Adrenal gland (tissue), 9 donors: ENCODE measurements at regions not wholly inside any gene's neighbourhood (a gene's known extent, or its start where the extent isn't known, plus 50 kb on each side); places are given as distances from the start of the nearest gene placed in this dataset.

Source experiments
- DNase-seq, 7 donors: peaks; one replicate each; pipeline ENCODE4 v3.0.0-alpha.2; 2019 to 2020
- H3K27ac ChIP-seq, 5 donors: fragments of 200-600 bp; sonication (generic) in 4 of 5; 1 replicate in 3 of 5; 2 replicates in 2 of 5; pipeline versions ENCODE4 v1.5.1 to v1.8.0; 2016 to 2020; ENCODE audit warnings: mild to moderate bottlenecking in 1 of 5
- H3K27me3 ChIP-seq: fragments of 200-600 bp; 2 replicates; pipeline ENCODE4 v1.8.0; 2021
- H3K36me3 ChIP-seq, 2 donors: fragments of 200-600 bp; replicated peaks in 1 of 2; 1 replicate in 1 of 2; 2 replicates in 1 of 2; pipeline versions ENCODE4 v1.5.1 to v1.8.0; 2018 to 2022
- H3K4me1 ChIP-seq, 2 donors: fragments of 200-600 bp; replicated peaks in 1 of 2; 1 replicate in 1 of 2; 2 replicates in 1 of 2; pipeline versions ENCODE4 v1.5.1 to v1.8.0; 2018 to 2021
- H3K4me3 ChIP-seq, 4 donors: fragments of 200-600 bp; sonication (generic) in 3 of 4; one replicate each; pipeline ENCODE4 v1.5.1; 2016 to 2018
- H3K9me3 ChIP-seq, 3 donors: fragments of 200-600 bp; sonication (generic) in 1 of 3; replicated peaks in 1 of 3; 1 replicate in 2 of 3; 2 replicates in 1 of 3; pipeline versions ENCODE4 v1.5.1 to v1.8.0; 2016 to 2021
- POLR2A ChIP-seq, 2 donors: fragments of 450-650 bp; IDR thresholded peaks; one replicate each; pipeline ENCODE4 v1.6.1; 2017; ENCODE audit warnings: antibody characterized with exemption in 2 of 2, mild to moderate bottlenecking in 2 of 2, moderate library complexity in 1 of 2
- WGBS, 4 donors: extraction: QIAGEN DNeasy Blood & Tissue Kit in 2 of 4; methylation state at CpG; one replicate each; pipeline versions ENCODE4 v1.1.5 to v1.1.7; 2013 to 2017; 5-methylcytosine and 5-hydroxymethylcytosine counted together
- intact Hi-C, 2 donors: fragments of 100-400 bp; cut with DNase I; formaldehyde crosslinking; loops; one replicate each; pipeline versions ENCODE4 v1.14.1 to v1.15.0; 2022 to 2023
- TF ChIP-seq, protein P1 (sequence below), 6 experiments: fragments of 450-650 bp in 4 of 6; fragments of 200-600 bp in 2 of 6; sonication (generic) in 1 of 6; IDR thresholded peaks; 1 replicate in 5 of 6; 2 replicates in 1 of 6; pipeline versions ENCODE4 v1.5.1 to v1.8.0; 2016 to 2021; ENCODE audit warnings: antibody characterized with exemption in 6 of 6, mild to moderate bottlenecking in 2 of 6, moderate library complexity in 1 of 6
- donor health status: healthy with polysubstance abuse.
- donor health status: Bipolar disorder and iron deficiency.
- donor health status: DM: yes; HTN: yes; CAD: no.
- donor health status: DM: no; HTN: no; CAD: no.
- donor health status: DM: no; HTN: no; CAD: no.

DNA sequence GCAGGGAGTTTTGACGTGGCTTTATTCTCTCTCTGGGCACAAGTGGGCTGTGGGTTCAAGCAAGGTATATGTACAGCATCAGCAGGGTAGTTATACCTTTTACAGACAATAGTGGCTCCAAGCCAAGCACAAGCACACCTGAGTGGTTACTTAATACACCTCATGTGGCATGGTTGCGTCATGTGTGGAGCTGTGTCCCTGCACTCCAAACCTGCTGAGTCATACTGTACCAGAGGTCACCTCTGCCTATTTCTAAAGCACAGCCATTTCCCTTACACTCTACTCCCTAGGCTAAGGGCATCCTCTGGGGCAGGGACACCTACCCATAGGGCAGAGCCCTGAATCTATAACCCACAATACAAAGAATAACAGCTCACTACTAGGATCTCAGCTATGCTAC is 147.3 kb downstream of the OSTF1 start:
- Histone ChIP-seq H3K27ac (no peak overlapping the region), H3K9me3 (no peaks in the 10 kb centered on the region), H3K4me1 (no peaks in the 10 kb centered on the region), H3K4me3 (no peak overlapping the region), H3K36me3 (no peaks in the 10 kb centered on the region), H3K27me3 (no peaks in the 10 kb centered on the region)
- 89 to 100% (median 93%) methylated on average over 2 of the region's 2 CpGs for WGBS, 4 donors
- intact Hi-C loops: no loop called here
- TF ChIP-seq POLR2A (IDR thresholded peaks at IDR 0.05): no peak
- no peak for DNase-seq

DNA sequence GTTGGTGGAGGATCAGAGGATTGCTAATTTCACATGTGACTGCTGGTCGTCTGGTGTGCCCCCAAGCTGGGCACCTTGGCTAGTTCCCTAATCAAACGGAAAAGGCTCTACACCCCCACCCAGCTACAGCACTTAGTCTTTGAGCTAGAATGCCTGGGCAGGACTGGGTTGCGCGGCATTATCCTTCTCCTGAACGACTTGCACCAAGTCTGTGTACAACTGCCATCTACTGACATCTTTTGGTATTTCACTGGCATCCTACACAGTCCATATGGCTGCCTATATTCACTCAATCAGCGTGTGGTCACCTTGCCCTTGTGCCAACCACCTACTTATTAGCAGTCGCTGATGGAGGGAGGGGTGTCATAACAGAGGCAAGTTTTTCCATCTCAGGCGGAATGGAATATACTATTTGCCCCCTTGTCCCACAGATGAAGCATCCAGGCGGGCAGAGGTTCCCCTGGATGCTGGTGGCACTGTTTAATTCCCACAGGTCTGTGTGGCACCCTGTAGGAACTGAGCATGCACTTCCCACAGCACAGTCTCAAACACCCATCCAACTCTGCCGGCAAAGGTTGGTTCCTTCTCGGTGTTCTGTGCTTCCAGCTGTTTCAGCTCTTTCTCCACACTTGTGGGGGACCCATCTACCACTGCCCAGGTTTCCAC is 150.1 kb downstream of the OSTF1 start:
- TF ChIP-seq, protein P1, sequence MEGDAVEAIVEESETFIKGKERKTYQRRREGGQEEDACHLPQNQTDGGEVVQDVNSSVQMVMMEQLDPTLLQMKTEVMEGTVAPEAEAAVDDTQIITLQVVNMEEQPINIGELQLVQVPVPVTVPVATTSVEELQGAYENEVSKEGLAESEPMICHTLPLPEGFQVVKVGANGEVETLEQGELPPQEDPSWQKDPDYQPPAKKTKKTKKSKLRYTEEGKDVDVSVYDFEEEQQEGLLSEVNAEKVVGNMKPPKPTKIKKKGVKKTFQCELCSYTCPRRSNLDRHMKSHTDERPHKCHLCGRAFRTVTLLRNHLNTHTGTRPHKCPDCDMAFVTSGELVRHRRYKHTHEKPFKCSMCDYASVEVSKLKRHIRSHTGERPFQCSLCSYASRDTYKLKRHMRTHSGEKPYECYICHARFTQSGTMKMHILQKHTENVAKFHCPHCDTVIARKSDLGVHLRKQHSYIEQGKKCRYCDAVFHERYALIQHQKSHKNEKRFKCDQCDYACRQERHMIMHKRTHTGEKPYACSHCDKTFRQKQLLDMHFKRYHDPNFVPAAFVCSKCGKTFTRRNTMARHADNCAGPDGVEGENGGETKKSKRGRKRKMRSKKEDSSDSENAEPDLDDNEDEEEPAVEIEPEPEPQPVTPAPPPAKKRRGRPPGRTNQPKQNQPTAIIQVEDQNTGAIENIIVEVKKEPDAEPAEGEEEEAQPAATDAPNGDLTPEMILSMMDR (IDR thresholded peaks at IDR 0.05): peak; percentile 39 to 61 (median 51)
- TF ChIP-seq POLR2A (IDR thresholded peaks at IDR 0.05): no peak
- WGBS, 4 donors: 52 to 71% (median 58%) methylated on average over 7 to 11 of the region's 11 CpGs
- no peaks in the 10 kb centered on the region for H3K27me3 ChIP-seq
- H3K9me3 ChIP-seq: no peaks in the 10 kb centered on the region
- intact Hi-C loops: no loop called here
- no peaks in the 10 kb centered on the region for H3K36me3 ChIP-seq
- no peaks in the 10 kb centered on the region for H3K4me1 ChIP-seq
- DNase-seq: peak in 6 of 7 donors; percentile 24 to 62 (median 38)
- H3K27ac ChIP-seq: no peak overlapping the region
- no peak overlapping the region for H3K4me3 ChIP-seq

DNA sequence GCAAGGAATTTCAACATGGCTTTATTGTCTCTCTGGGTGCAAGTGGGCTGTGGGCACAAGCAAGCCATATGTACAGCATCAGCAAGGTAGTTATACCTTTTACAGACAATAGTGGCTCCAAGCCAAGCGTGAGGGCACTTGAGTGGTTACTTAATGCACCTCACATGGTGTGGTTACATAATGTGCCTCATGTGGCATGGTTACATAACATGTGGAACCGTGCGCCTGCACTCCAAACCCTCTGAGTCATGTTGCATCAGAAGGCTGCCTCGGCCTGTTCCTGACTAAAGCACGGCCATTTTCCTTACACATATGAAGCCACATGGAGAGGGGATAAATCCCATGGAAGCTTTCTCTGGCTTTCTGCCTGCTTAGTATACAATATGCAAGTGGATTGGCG is 150.9 kb downstream of the OSTF1 start:
- intact Hi-C loops: no loop called here
- Histone ChIP-seq H3K27me3 (no peaks in the 10 kb centered on the region), H3K9me3 (no peaks in the 10 kb centered on the region), H3K4me3 (no peak overlapping the region), H3K36me3 (no peaks in the 10 kb centered on the region), H3K27ac (no peak overlapping the region), H3K4me1 (no peaks in the 10 kb centered on the region)
- peak in 5 of 7 donors; percentile 12 to 68 (median 26) for DNase-seq
- 48 to 68% (median 56%) methylated on average over 6 of the region's 6 CpGs for WGBS, 4 donors
- TF ChIP-seq, protein P1 (IDR thresholded peaks at IDR 0.05): no peak

DNA sequence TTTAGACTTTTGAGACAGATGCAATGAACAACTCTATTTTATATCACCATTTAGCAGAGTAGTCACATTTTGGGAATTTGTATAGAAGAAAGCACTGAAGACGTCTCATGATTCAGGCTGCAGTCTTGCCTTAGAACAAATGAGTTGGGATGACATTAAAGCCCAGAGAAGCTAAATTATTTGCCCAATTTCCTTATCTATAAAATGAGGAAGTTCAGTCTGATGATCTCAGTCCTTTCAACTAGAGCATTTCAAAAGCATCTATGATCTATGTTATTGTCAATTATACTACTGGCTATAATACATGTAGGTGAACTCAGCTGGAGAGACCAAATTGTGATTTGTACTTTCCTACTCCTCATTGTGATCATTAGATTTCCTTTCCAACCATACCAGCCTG is 154.1 kb downstream of the OSTF1 start:
- no peaks in the 10 kb centered on the region for H3K4me1 ChIP-seq
- WGBS, 4 donors: 53 to 68% (median 60%) methylated on average over 1 of the region's 1 CpG
- intact Hi-C loops: no loop called here
- H3K4me3 ChIP-seq: no peak overlapping the region
- no peak for DNase-seq
- no peaks in the 10 kb centered on the region for H3K9me3 ChIP-seq
- H3K27me3 ChIP-seq: no peaks in the 10 kb centered on the region
- no peak for TF ChIP-seq POLR2A (IDR thresholded peaks at IDR 0.05)
- TF ChIP-seq, protein P1 (IDR thresholded peaks at IDR 0.05): no peak
- no peaks in the 10 kb centered on the region for H3K36me3 ChIP-seq
- H3K27ac ChIP-seq: no peak overlapping the region

DNA sequence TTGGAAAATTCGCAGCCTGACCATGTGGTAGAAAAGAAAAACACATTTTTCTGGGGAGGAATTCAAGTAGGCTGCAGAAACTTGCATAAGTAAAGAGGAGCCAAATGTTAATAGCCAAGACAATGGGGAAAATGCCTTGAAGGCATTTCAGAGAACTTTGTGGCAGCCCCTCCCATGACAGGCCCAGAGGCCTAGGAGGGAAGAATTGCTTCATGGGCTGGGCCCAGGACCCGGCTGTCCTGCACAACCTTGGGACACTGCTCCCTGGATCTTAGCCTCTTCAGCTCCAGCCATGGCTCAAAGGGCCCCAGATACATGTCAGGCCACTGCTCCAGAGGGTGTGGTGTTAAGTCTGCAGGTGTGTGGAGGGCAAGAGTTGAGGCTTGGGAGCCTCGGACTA is 158.6 kb downstream of the OSTF1 start:
- 79 to 90% (median 83%) methylated on average over 2 to 3 of the region's 3 CpGs for WGBS, 4 donors

More for the DNA sequence above, 158.6 kb downstream of the OSTF1 start:
- H3K4me1 ChIP-seq: no peaks in the 10 kb centered on the region
- TF ChIP-seq, protein P1 (IDR thresholded peaks at IDR 0.05): no peak
- no peaks in the 10 kb centered on the region for H3K27me3 ChIP-seq
- H3K9me3 ChIP-seq: no peaks in the 10 kb centered on the region
- DNase-seq: no peak
- H3K36me3 ChIP-seq: no peaks in the 10 kb centered on the region
- H3K27ac ChIP-seq: no peak overlapping the region
- H3K4me3 ChIP-seq: no peak overlapping the region
- intact Hi-C loops: no loop called here
